ENCODE measurements at regions not wholly inside any gene's neighbourhood (a gene's known extent, or its start where the extent isn't known, plus 50 kb on each side); places are given as distances from the start of the nearest gene placed in this dataset.

- TF ChIP-seq CTCF (conservative IDR thresholded peaks at IDR 0.05 in 1 of 2, IDR thresholded peaks at IDR 0.05 in 1 of 2; ENCODE audit: extremely low read depth in 1 of 2, insufficient read depth in 1 of 2, low read depth in 1 of 2, low read length in 2 of 2) (no peak), EZH2 (IDR thresholded peaks at IDR 0.05; ENCODE audit: borderline replicate concordance, low read length) (no peak)
These were observed 100.9 kb downstream of the FOXL3 start for GRCh38 chr7:390761-391410.

Measured in mammary epithelial cell (primary cell).